GM23338 (cell line): ENCODE measurements at regions not wholly inside any gene's neighbourhood (a gene's known extent, or its start where the extent isn't known, plus 50 kb on each side); places are given as distances from the start of the nearest gene placed in this dataset.

Source experiments
- ATAC-seq: fragments of 200-7000 bp; cut with Tn5 transposase; 3 replicates; pipeline ENCODE4 v1.9.1; 2020
- DNase-seq: peaks from one replicate; pipeline ENCODE4 v3.0.0-alpha.2; 2015; ENCODE audit warnings: low spot score
- H2AFZ ChIP-seq: fragments of 200-600 bp; sonication (generic); 2 replicates; pipeline ENCODE4 v1.8.0; 2016; ENCODE audit warnings: antibody characterized with exemption, mild to moderate bottlenecking, moderate library complexity
- H3F3A ChIP-seq: fragments of 200-600 bp; sonication (generic); replicated peaks from 2 replicates; pipeline ENCODE4 v1.8.0; 2017; ENCODE audit warnings: antibody characterized with exemption, mixed run types, low read depth
- H3K27ac ChIP-seq: fragments of 200-600 bp; sonication (generic); 2 replicates; pipeline ENCODE4 v1.6.1; 2016; ENCODE audit warnings: low read depth
- H3K27me3 ChIP-seq: fragments of 200-600 bp; sonication (generic); 2 replicates; pipeline ENCODE4 v1.8.0; 2016; ENCODE audit warnings: mild to moderate bottlenecking, mixed run types, moderate library complexity; ENCODE audit not compliant: insufficient read depth
- H3K36me3 ChIP-seq: fragments of 200-600 bp; sonication (generic); 2 replicates; pipeline ENCODE4 v1.8.0; 2016; ENCODE audit warnings: mild to moderate bottlenecking; ENCODE audit not compliant: insufficient read depth
- H3K4me1 ChIP-seq: fragments of 200-600 bp; sonication (generic); 2 replicates; pipeline ENCODE4 v1.8.0; 2016; ENCODE audit warnings: mild to moderate bottlenecking, moderate library complexity; ENCODE audit not compliant: insufficient read depth
- H3K4me2 ChIP-seq: fragments of 200-600 bp; sonication (generic); 2 replicates; pipeline ENCODE4 v1.7.1; 2017; ENCODE audit warnings: mixed run types
- H3K4me3 ChIP-seq: fragments of 200-600 bp; sonication (generic); 2 replicates; pipeline ENCODE4 v1.6.1; 2016; ENCODE audit warnings: mixed run types
- H3K79me2 ChIP-seq: fragments of 200-600 bp; sonication (generic); replicated peaks from 2 replicates; pipeline ENCODE4 v1.8.0; 2017; ENCODE audit warnings: mild to moderate bottlenecking; ENCODE audit not compliant: insufficient read depth
- H3K9me2 ChIP-seq: fragments of 200-600 bp; sonication (generic); 2 replicates; pipeline ENCODE4 v1.8.0; 2017; ENCODE audit not compliant: insufficient read depth
- H4K20me1 ChIP-seq: fragments of 200-600 bp; sonication (generic); replicated peaks from 2 replicates; pipeline ENCODE4 v1.8.0; 2017; ENCODE audit warnings: mild to moderate bottlenecking; ENCODE audit not compliant: insufficient read depth
- H3K27ac Mint-ChIP-seq: 2 replicates; pipeline ENCODE4 v1.8.0; 2020; ENCODE audit warnings: inconsistent platforms, mild to moderate bottlenecking, moderate library complexity, mixed read lengths
- H3K27me3 Mint-ChIP-seq: 3 replicates; pipeline ENCODE4 v1.8.0; 2022; ENCODE audit warnings: low read depth, mild to moderate bottlenecking, moderate library complexity, mixed read lengths, inconsistent platforms; ENCODE audit not compliant: insufficient read depth, poor library complexity
- H3K36me3 Mint-ChIP-seq: 3 replicates; pipeline ENCODE4 v1.8.0; 2021; ENCODE audit warnings: low read depth, mild to moderate bottlenecking, inconsistent platforms, moderate library complexity, mixed read lengths
- H3K4me1 Mint-ChIP-seq: 3 replicates; pipeline ENCODE4 v1.8.0; 2020; ENCODE audit warnings: mild to moderate bottlenecking, inconsistent platforms, mixed read lengths
- H3K4me3 Mint-ChIP-seq: 3 replicates; pipeline ENCODE4 v1.8.0; 2021; ENCODE audit warnings: moderate library complexity, mild to moderate bottlenecking, inconsistent platforms, mixed read lengths
- H3K9me3 Mint-ChIP-seq: 3 replicates; pipeline ENCODE4 v1.8.0; 2020; ENCODE audit warnings: moderate library complexity, mild to moderate bottlenecking, inconsistent platforms, mixed read lengths
- EZH2phosphoT487 ChIP-seq: fragments of 200-600 bp; sonication (generic); IDR thresholded peaks from one replicate; pipeline ENCODE4 v1.8.1; 2018; ENCODE audit warnings: antibody characterized with exemption; ENCODE audit not compliant: unreplicated experiment
- NANOG ChIP-seq: IDR thresholded peaks from 2 replicates; pipeline ENCODE4 v1.6.1; 2016; ENCODE audit warnings: antibody characterized with exemption, borderline replicate concordance
- POLR2AphosphoS5 ChIP-seq: IDR thresholded peaks from 2 replicates; pipeline ENCODE4 v1.6.1; 2016; ENCODE audit warnings: antibody characterized with exemption, low read depth
- ZNF331 ChIP-seq: fragments of 250-450 bp; sonication (Bioruptor Pico); IDR thresholded peaks from 2 replicates; pipeline ENCODE4 v1.5.0; 2020; ENCODE audit warnings: low read depth, mild to moderate bottlenecking, moderate library complexity
- TF ChIP-seq, protein P1 (sequence below): IDR thresholded peaks from 2 replicates; pipeline ENCODE4 v1.6.1; 2016; ENCODE audit warnings: antibody characterized with exemption
- TF ChIP-seq, protein P2 (sequence below): IDR thresholded peaks from one replicate; pipeline ENCODE4 v1.6.1; 2018; ENCODE audit warnings: antibody characterized with exemption; ENCODE audit not compliant: unreplicated experiment
- TF ChIP-seq, protein P3 (sequence below): fragments of 250-450 bp; sonication (Bioruptor Pico); IDR thresholded peaks from 2 replicates; pipeline ENCODE4 v1.5.0; 2020; ENCODE audit warnings: mild to moderate bottlenecking, moderate library complexity
- TF ChIP-seq, protein P4 (sequence below), 2 experiments: fragments of 200-600 bp in 1 of 2; sonication (generic) in 1 of 2; conservative IDR thresholded peaks; 2 replicates each; pipeline versions ENCODE4 v1.5.1 to v1.6.1; 2016 to 2017; ENCODE audit warnings: antibody characterized with exemption in 2 of 2, low read depth in 2 of 2, mild to moderate bottlenecking in 2 of 2, moderate library complexity in 1 of 2

DNA sequence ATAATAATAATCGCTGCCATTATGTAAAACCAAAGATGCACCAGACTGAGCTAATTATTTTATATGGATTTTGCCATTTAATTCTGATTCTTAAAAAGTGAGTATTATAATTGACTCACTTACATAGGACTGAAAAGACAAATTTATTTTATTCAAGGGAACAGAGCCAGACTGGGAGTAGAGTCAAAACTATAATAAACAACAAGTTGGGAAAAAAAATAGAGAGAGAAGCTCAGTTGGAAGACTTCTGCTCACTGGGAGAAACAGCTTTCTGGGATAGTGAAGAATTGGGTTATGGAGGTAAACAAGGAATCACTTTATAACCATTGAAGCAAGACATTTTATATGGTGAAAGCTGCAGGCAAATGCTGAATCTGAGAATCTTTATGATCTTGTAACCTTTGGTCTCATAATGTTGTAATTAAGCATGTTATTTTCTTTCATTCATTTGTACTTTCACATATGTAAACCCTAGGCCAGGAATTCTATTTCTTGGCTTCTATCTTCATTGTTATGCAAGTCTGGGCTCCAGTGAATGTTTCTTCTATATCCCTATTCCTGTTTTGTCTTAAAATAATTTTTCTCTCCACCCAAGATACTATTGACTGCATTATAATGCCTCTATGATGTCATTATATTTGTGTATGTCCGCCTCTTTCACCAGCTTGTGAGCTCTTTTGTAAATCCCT, 725.3 kb upstream of the CCDC179 start:
- peaks cover 13% of the 10 kb centered on the region for H3K9me3 Mint-ChIP-seq
- no peak for ATAC-seq
- H3K9me2 ChIP-seq = no peaks in the 10 kb centered on the region

More for the DNA sequence above, 725.3 kb upstream of the CCDC179 start:
- Histone ChIP-seq H3K4me3 (no peak overlapping the region), H3K4me1 (0 out of 2 replicates have a peak, but pooled peaks cover 3% of the 10 kb centered on the region), H3K27me3 (no peaks in the 10 kb centered on the region), H3K79me2 (no peaks in the 10 kb centered on the region), H3F3A (no peaks in the 10 kb centered on the region), H3K27ac (no peak overlapping the region), H2AFZ (no peak overlapping the region), H3K4me2 (no peak overlapping the region), H4K20me1 (no peaks in the 10 kb centered on the region), H3K36me3 (no peaks in the 10 kb centered on the region)
- Mint-ChIP-seq H3K36me3 (peaks cover 8% of the 10 kb centered on the region; the same call in 2 of the 3 replicates), H3K4me3 (no peak overlapping the region), H3K4me1 (peaks cover 4% of the 10 kb centered on the region; the same call in 2 of the 3 replicates), H3K27me3 (peaks cover 2% of the 10 kb centered on the region), H3K27ac (peak overlapping the region; percentile 64; the same call in 1 of the 2 replicates)
- DNase-seq = no peak
- TF ChIP-seq EZH2phosphoT487 = no peak
- TF ChIP-seq, protein P1, sequence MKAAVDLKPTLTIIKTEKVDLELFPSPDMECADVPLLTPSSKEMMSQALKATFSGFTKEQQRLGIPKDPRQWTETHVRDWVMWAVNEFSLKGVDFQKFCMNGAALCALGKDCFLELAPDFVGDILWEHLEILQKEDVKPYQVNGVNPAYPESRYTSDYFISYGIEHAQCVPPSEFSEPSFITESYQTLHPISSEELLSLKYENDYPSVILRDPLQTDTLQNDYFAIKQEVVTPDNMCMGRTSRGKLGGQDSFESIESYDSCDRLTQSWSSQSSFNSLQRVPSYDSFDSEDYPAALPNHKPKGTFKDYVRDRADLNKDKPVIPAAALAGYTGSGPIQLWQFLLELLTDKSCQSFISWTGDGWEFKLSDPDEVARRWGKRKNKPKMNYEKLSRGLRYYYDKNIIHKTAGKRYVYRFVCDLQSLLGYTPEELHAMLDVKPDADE = no peak
- TF ChIP-seq, protein P2, sequence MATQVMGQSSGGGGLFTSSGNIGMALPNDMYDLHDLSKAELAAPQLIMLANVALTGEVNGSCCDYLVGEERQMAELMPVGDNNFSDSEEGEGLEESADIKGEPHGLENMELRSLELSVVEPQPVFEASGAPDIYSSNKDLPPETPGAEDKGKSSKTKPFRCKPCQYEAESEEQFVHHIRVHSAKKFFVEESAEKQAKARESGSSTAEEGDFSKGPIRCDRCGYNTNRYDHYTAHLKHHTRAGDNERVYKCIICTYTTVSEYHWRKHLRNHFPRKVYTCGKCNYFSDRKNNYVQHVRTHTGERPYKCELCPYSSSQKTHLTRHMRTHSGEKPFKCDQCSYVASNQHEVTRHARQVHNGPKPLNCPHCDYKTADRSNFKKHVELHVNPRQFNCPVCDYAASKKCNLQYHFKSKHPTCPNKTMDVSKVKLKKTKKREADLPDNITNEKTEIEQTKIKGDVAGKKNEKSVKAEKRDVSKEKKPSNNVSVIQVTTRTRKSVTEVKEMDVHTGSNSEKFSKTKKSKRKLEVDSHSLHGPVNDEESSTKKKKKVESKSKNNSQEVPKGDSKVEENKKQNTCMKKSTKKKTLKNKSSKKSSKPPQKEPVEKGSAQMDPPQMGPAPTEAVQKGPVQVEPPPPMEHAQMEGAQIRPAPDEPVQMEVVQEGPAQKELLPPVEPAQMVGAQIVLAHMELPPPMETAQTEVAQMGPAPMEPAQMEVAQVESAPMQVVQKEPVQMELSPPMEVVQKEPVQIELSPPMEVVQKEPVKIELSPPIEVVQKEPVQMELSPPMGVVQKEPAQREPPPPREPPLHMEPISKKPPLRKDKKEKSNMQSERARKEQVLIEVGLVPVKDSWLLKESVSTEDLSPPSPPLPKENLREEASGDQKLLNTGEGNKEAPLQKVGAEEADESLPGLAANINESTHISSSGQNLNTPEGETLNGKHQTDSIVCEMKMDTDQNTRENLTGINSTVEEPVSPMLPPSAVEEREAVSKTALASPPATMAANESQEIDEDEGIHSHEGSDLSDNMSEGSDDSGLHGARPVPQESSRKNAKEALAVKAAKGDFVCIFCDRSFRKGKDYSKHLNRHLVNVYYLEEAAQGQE = no peak
- TF ChIP-seq ZNF331 = no peak
- TF ChIP-seq NANOG = no peak
- TF ChIP-seq, protein P3, sequence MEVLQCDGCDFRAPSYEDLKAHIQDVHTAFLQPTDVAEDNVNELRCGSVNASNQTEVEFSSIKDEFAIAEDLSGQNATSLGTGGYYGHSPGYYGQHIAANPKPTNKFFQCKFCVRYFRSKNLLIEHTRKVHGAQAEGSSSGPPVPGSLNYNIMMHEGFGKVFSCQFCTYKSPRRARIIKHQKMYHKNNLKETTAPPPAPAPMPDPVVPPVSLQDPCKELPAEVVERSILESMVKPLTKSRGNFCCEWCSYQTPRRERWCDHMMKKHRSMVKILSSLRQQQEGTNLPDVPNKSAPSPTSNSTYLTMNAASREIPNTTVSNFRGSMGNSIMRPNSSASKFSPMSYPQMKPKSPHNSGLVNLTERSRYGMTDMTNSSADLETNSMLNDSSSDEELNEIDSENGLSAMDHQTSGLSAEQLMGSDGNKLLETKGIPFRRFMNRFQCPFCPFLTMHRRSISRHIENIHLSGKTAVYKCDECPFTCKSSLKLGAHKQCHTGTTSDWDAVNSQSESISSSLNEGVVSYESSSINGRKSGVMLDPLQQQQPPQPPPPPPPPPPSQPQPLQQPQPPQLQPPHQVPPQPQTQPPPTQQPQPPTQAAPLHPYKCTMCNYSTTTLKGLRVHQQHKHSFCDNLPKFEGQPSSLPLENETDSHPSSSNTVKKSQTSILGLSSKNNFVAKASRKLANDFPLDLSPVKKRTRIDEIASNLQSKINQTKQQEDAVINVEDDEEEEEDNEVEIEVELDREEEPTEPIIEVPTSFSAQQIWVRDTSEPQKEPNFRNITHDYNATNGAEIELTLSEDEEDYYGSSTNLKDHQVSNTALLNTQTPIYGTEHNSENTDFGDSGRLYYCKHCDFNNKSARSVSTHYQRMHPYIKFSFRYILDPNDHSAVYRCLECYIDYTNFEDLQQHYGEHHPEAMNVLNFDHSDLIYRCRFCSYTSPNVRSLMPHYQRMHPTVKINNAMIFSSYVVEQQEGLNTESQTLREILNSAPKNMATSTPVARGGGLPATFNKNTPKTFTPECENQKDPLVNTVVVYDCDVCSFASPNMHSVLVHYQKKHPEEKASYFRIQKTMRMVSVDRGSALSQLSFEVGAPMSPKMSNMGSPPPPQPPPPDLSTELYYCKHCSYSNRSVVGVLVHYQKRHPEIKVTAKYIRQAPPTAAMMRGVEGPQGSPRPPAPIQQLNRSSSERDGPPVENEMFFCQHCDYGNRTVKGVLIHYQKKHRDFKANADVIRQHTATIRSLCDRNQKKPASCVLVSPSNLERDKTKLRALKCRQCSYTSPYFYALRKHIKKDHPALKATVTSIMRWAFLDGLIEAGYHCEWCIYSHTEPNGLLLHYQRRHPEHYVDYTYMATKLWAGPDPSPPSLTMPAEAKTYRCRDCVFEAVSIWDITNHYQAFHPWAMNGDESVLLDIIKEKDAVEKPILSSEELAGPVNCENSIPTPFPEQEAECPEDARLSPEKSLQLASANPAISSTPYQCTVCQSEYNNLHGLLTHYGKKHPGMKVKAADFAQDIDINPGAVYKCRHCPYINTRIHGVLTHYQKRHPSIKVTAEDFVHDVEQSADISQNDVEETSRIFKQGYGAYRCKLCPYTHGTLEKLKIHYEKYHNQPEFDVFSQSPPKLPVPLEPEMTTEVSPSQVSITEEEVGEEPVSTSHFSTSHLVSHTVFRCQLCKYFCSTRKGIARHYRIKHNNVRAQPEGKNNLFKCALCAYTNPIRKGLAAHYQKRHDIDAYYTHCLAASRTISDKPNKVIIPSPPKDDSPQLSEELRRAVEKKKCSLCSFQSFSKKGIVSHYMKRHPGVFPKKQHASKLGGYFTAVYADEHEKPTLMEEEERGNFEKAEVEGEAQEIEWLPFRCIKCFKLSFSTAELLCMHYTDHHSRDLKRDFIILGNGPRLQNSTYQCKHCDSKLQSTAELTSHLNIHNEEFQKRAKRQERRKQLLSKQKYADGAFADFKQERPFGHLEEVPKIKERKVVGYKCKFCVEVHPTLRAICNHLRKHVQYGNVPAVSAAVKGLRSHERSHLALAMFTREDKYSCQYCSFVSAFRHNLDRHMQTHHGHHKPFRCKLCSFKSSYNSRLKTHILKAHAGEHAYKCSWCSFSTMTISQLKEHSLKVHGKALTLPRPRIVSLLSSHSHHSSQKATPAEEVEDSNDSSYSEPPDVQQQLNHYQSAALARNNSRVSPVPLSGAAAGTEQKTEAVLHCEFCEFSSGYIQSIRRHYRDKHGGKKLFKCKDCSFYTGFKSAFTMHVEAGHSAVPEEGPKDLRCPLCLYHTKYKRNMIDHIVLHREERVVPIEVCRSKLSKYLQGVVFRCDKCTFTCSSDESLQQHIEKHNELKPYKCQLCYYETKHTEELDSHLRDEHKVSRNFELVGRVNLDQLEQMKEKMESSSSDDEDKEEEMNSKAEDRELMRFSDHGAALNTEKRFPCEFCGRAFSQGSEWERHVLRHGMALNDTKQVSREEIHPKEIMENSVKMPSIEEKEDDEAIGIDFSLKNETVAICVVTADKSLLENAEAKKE (CRISPR knock-in tag) = no peak
- TF ChIP-seq POLR2AphosphoS5 = no peak
- TF ChIP-seq, protein P4, sequence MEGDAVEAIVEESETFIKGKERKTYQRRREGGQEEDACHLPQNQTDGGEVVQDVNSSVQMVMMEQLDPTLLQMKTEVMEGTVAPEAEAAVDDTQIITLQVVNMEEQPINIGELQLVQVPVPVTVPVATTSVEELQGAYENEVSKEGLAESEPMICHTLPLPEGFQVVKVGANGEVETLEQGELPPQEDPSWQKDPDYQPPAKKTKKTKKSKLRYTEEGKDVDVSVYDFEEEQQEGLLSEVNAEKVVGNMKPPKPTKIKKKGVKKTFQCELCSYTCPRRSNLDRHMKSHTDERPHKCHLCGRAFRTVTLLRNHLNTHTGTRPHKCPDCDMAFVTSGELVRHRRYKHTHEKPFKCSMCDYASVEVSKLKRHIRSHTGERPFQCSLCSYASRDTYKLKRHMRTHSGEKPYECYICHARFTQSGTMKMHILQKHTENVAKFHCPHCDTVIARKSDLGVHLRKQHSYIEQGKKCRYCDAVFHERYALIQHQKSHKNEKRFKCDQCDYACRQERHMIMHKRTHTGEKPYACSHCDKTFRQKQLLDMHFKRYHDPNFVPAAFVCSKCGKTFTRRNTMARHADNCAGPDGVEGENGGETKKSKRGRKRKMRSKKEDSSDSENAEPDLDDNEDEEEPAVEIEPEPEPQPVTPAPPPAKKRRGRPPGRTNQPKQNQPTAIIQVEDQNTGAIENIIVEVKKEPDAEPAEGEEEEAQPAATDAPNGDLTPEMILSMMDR (conservative IDR thresholded peaks at IDR 0.05; ENCODE audit: low read depth in 2 of 2) = no peak
